WTC11 (cell line): ENCODE measurements at regions not wholly inside any gene's neighbourhood (a gene's known extent, or its start where the extent isn't known, plus 50 kb on each side); places are given as distances from the start of the nearest gene placed in this dataset.

ENCODE experiments used
- ATAC-seq: fragments of 200-7000 bp; cut with Tn5 transposase; 2 replicates; pipeline ENCODE4 v1.10.0; 2021; ENCODE audit warnings: mild to moderate bottlenecking, moderate library complexity
- CTCF ChIA-PET: fragments of 300-600 bp; sonication (Branson Sonifier 250); formaldehyde crosslinking; loops from one replicate; lab custom pipeline; 2021; ENCODE audit warnings: antibody characterized with exemption; lab: Charles Lee
- POLR2A ChIA-PET: fragments of 350-600 bp; sonication (Branson Sonifier 250); formaldehyde crosslinking; loops from one replicate; lab custom pipeline; 2021; ENCODE audit warnings: antibody characterized with exemption; lab: Charles Lee
- DNase-seq: peaks from one replicate; pipeline ENCODE4 v3.0.0; 2021; ENCODE audit warnings: low spot score
- H3K27ac Mint-ChIP-seq: 2 replicates; pipeline ENCODE4 v1.8.0; 2021; ENCODE audit warnings: mixed read lengths
- H3K27me3 Mint-ChIP-seq: 2 replicates; pipeline ENCODE4 v1.8.0; 2021; ENCODE audit warnings: low read depth, mild to moderate bottlenecking, moderate library complexity, mixed read lengths
- H3K36me3 Mint-ChIP-seq: 2 replicates; pipeline ENCODE4 v1.8.0; 2021; ENCODE audit warnings: mixed read lengths
- H3K4me1 Mint-ChIP-seq: 2 replicates; pipeline ENCODE4 v1.8.0; 2022; ENCODE audit warnings: mixed read lengths
- H3K4me3 Mint-ChIP-seq: 2 replicates; pipeline ENCODE4 v1.8.0; 2021; ENCODE audit warnings: mild to moderate bottlenecking, moderate library complexity, mixed read lengths
- H3K9me3 Mint-ChIP-seq: 2 replicates; pipeline ENCODE4 v1.8.0; 2021; ENCODE audit warnings: mixed read lengths
- CBFB ChIP-seq: sonication (generic); formaldehyde crosslinking; IDR thresholded peaks from 2 replicates; pipeline ENCODE4 v1.8.1; 2022; ENCODE audit warnings: mild to moderate bottlenecking, low read depth, missing genetic modification reagents
- CREB1 ChIP-seq: sonication (generic); formaldehyde crosslinking; IDR thresholded peaks from 2 replicates; pipeline ENCODE4 v1.8.0; 2023; ENCODE audit warnings: mild to moderate bottlenecking, missing genetic modification reagents
- FOXJ3 ChIP-seq: sonication (generic); formaldehyde crosslinking; IDR thresholded peaks from 2 replicates; pipeline ENCODE4 v1.9.0; 2021; ENCODE audit warnings: missing genetic modification reagents, mild to moderate bottlenecking, borderline replicate concordance
- FOXP4 ChIP-seq: sonication (generic); formaldehyde crosslinking; IDR thresholded peaks from 2 replicates; pipeline ENCODE4 v1.8.0; 2022; ENCODE audit warnings: mild to moderate bottlenecking, missing genetic modification reagents
- GRHL2 ChIP-seq: fragments of 250-450 bp; sonication (Bioruptor Pico); IDR thresholded peaks from 2 replicates; pipeline ENCODE4 v1.8.0; 2022; ENCODE audit warnings: mild to moderate bottlenecking, moderate library complexity; ENCODE audit not compliant: insufficient replicate concordance, severe bottlenecking
- SMAD3 ChIP-seq: sonication (generic); formaldehyde crosslinking; IDR thresholded peaks from 2 replicates; pipeline ENCODE4 v1.8.0; 2022; ENCODE audit warnings: missing genetic modification reagents, mild to moderate bottlenecking, borderline replicate concordance
- USF1 ChIP-seq: sonication (generic); formaldehyde crosslinking; IDR thresholded peaks from 2 replicates; pipeline ENCODE4 v1.8.0; 2022; ENCODE audit warnings: mild to moderate bottlenecking, missing genetic modification reagents
- ZNF138 ChIP-seq: sonication (generic); formaldehyde crosslinking; conservative IDR thresholded peaks from 2 replicates; pipeline ENCODE4 v1.8.1; 2022; ENCODE audit warnings: mild to moderate bottlenecking, moderate library complexity, missing genetic modification reagents
- ZNF317 ChIP-seq: sonication (generic); formaldehyde crosslinking; IDR thresholded peaks from 2 replicates; pipeline ENCODE4 v1.8.1; 2023; ENCODE audit warnings: low read depth, mild to moderate bottlenecking, moderate library complexity, missing genetic modification reagents, borderline replicate concordance
- ZNF423 ChIP-seq: fragments of 250-450 bp; sonication (Bioruptor Pico); IDR thresholded peaks from 2 replicates; pipeline ENCODE4 v2.1.2; 2022; ENCODE audit warnings: mild to moderate bottlenecking, moderate library complexity
- TF ChIP-seq, protein P1 (sequence below): sonication (generic); formaldehyde crosslinking; IDR thresholded peaks from 2 replicates; pipeline ENCODE4 v1.8.1; 2023; ENCODE audit warnings: mild to moderate bottlenecking, missing genetic modification reagents, moderate library complexity
- TF ChIP-seq, protein P2 (sequence below): fragments of 250-450 bp; sonication (Bioruptor Pico); IDR thresholded peaks from 2 replicates; pipeline ENCODE4 v1.9.0; 2021; ENCODE audit warnings: moderate library complexity, mild to moderate bottlenecking, inconsistent platforms, borderline replicate concordance
- TF ChIP-seq, protein P3 (sequence below): fragments of 250-450 bp; sonication (Bioruptor Pico); IDR thresholded peaks from 2 replicates; pipeline ENCODE4 v2.1.2; 2022; ENCODE audit warnings: mild to moderate bottlenecking, moderate library complexity
- TF ChIP-seq, protein P4 (sequence below): sonication (generic); formaldehyde crosslinking; conservative IDR thresholded peaks from 2 replicates; pipeline ENCODE4 v1.8.1; 2022; ENCODE audit warnings: mild to moderate bottlenecking, missing genetic modification reagents

DNA sequence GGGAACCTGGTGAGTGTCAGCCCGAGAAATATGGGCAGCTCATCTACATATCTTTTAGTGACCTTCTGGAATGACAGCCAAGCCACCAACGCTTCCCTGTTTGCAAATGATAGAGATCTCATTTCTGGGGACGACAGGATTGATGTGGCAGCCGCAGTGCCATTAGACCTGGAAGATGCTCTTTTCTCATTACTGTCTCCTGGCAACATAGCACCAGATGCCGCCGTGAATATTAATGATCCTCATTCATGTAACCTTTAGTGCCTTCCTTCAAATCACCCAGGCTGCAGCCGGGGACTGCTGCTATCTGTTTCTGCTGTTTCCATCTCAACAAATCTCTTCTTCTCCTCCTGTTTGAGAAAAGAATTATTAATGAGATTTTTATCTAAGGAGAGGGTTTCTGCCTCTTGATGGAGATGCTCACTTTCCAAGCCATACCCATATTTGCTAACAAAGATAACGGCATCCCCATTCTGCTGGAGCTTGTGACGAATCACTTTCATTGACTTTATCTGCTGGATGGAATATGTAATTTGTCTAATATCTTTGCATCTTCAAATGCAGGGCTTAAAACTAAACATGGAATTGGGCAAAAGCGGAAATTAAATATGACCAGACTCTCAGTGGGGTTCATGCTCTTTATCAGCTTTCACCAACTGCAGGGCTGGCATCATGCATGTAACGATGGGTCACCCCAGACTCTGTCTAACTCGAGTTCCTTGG lies 74.8 kb upstream of the KIF16B start:
- Mint-ChIP-seq H3K36me3 (no peaks in the 10 kb centered on the region), H3K27me3 (no peaks in the 10 kb centered on the region), H3K9me3 (peaks cover 9% of the 10 kb centered on the region), H3K4me1 (no peaks in the 10 kb centered on the region), H3K4me3 (no peak overlapping the region), H3K27ac (no peak overlapping the region)
- DNase-seq (no peak), ATAC-seq (no peak)
- ChIA-PET CTCF (no interaction called here), POLR2A (no interaction called here)
- TF ChIP-seq USF1 (CRISPR knock-in tag) (no peak), SMAD3 (no peak), CREB1 (CRISPR knock-in tag) (no peak)

DNA sequence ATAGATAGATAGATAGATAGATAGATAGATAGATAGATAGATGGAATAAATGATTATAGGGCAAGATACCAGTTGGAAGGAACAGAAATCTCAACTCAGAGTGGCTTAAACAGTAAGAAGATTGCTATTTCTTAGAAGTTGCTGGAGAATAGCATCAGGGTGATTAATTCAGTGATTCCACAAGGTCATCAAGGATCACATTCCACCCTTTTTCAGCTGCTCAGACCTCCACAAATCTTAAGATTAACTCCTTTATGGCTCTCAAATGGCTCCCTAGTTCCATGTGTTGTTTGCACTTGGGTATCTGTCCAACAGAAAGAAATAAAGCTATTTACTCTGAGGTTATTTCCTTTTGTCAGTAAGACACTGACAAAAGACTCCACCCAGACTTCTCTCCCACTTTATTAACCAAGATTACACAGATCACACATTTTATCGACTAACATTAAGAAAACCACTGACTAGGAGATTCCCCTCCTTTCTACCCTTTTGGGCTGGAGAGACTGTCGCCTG lies 68.3 kb upstream of the KIF16B start:
- CTCF ChIA-PET, result no interaction called here
- no peak for ATAC-seq
- Mint-ChIP-seq H3K36me3 (no peaks in the 10 kb centered on the region), H3K9me3 (peaks cover 9% of the 10 kb centered on the region), H3K27me3 (no peaks in the 10 kb centered on the region), H3K4me3 (no peak overlapping the region), H3K27ac (no peak overlapping the region), H3K4me1 (peaks cover 2% of the 10 kb centered on the region; the same call in 1 of the 2 replicates)
- POLR2A ChIA-PET, result no interaction called here
- DNase-seq, result no peak
- TF ChIP-seq ZNF317 (CRISPR knock-in tag), result no peak
- TF ChIP-seq FOXJ3 (CRISPR knock-in tag), result no peak
- TF ChIP-seq ZNF423, result no peak
- TF ChIP-seq CBFB (CRISPR knock-in tag), result no peak
- TF ChIP-seq, protein P1, sequence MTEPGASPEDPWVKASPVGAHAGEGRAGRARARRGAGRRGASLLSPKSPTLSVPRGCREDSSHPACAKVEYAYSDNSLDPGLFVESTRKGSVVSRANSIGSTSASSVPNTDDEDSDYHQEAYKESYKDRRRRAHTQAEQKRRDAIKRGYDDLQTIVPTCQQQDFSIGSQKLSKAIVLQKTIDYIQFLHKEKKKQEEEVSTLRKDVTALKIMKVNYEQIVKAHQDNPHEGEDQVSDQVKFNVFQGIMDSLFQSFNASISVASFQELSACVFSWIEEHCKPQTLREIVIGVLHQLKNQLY (CRISPR knock-in tag), result no peak
- no peak for TF ChIP-seq CREB1 (CRISPR knock-in tag)
- TF ChIP-seq, protein P2, sequence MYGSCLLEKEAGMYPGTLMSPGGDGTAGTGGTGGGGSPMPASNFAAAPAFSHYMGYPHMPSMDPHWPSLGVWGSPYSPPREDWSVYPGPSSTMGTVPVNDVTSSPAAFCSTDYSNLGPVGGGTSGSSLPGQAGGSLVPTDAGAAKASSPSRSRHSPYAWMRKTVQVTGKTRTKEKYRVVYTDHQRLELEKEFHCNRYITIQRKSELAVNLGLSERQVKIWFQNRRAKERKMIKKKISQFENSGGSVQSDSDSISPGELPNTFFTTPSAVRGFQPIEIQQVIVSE (CRISPR knock-in tag), result no peak
- TF ChIP-seq FOXP4 (CRISPR knock-in tag), result no peak

- Mint-ChIP-seq H3K27me3 (no peaks in the 10 kb centered on the region), H3K27ac (no peak overlapping the region), H3K4me1 (peaks cover 2% of the 10 kb centered on the region; the same call in 1 of the 2 replicates), H3K4me3 (no peak overlapping the region), H3K9me3 (peaks cover 4% of the 10 kb centered on the region), H3K36me3 (no peaks in the 10 kb centered on the region)
- ChIA-PET POLR2A (no interaction called here), CTCF (no interaction called here)
- no peak for DNase-seq
- TF ChIP-seq GRHL2 (CRISPR knock-in tag), result no peak
- TF ChIP-seq, protein P3, sequence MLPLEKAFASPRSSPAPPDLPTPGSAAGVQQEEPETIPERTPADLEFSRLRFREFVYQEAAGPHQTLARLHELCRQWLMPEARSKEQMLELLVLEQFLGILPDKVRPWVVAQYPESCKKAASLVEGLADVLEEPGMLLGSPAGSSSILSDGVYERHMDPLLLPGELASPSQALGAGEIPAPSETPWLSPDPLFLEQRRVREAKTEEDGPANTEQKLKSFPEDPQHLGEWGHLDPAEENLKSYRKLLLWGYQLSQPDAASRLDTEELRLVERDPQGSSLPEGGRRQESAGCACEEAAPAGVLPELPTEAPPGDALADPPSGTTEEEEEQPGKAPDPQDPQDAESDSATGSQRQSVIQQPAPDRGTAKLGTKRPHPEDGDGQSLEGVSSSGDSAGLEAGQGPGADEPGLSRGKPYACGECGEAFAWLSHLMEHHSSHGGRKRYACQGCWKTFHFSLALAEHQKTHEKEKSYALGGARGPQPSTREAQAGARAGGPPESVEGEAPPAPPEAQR (CRISPR knock-in tag), result no peak
- TF ChIP-seq ZNF138 (CRISPR knock-in tag), result no peak
- TF ChIP-seq, protein P4, sequence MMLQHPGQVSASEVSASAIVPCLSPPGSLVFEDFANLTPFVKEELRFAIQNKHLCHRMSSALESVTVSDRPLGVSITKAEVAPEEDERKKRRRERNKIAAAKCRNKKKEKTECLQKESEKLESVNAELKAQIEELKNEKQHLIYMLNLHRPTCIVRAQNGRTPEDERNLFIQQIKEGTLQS (CRISPR knock-in tag), result no peak
- no peak for ATAC-seq
These were observed 66.0 kb upstream of the KIF16B start for GRCh38 chr20:16639027-16639941.
